SK-N-SH (cell line): ENCODE measurements at regions not wholly inside any gene's neighbourhood (a gene's known extent, or its start where the extent isn't known, plus 50 kb on each side); places are given as distances from the start of the nearest gene placed in this dataset.

Experiments used
- CTCF ChIA-PET: fragments of 300-600, 350-600 bp; formaldehyde crosslinking; extraction: SDS; loops from one replicate; lab custom pipeline; 2021; lab: Yijun Ruan, JAX
- POLR2A ChIA-PET: fragments of 350-600 bp; sonication (Branson Sonifier 250); formaldehyde crosslinking; extraction: SDS; loops from one replicate; lab custom pipeline; 2020; ENCODE audit warnings: antibody characterized with exemption, inconsistent platforms; lab: Yijun Ruan, JAX
- DNase-seq: peaks from one replicate; pipeline ENCODE4 v3.0.0; 2012
- H2AFZ ChIP-seq: fragments of 200-600 bp; sonication (generic); 2 replicates; pipeline ENCODE4 v1.8.1; 2016; ENCODE audit warnings: antibody characterized with exemption, mild to moderate bottlenecking, low read depth
- H3F3A ChIP-seq: fragments of 200-600 bp; sonication (generic); replicated peaks from 2 replicates; pipeline ENCODE3; 2016; ENCODE audit warnings: antibody characterized with exemption, mild to moderate bottlenecking; ENCODE audit not compliant: insufficient read depth
- H3K27ac ChIP-seq, 2 experiments: fragments of 200-500 bp in 1 of 2; fragments of 200-600 bp in 1 of 2; sonication (Bioruptor generic) in 1 of 2; sonication (generic), shearing (Covaris generic) in 1 of 2; 2 replicates each; pipeline versions ENCODE4 v1.5.1 to v1.6.1; 2014 to 2016; ENCODE audit warnings: low read depth in 2 of 2, inconsistent platforms in 1 of 2, low read length in 1 of 2, mild to moderate bottlenecking in 1 of 2, mixed read lengths in 1 of 2
- H3K27me3 ChIP-seq: fragments of 200-600 bp; sonication (generic), shearing (Covaris generic); 2 replicates; pipeline ENCODE4 v1.6.1; 2016; ENCODE audit warnings: mixed run types; ENCODE audit not compliant: insufficient read depth
- H3K36me3 ChIP-seq, 2 experiments: fragments of 200-500 bp in 1 of 2; fragments of 200-600 bp in 1 of 2; sonication (Bioruptor generic) in 1 of 2; sonication (generic) in 1 of 2; replicated peaks in 1 of 2; 2 replicates each; pipeline versions ENCODE3 to v1.5.1; 2014 to 2016; ENCODE audit warnings: low read length in 1 of 2, mild to moderate bottlenecking in 1 of 2; ENCODE audit not compliant: insufficient read depth in 2 of 2, control insufficient read depth in 1 of 2
- H3K4me1 ChIP-seq, 2 experiments: fragments of 200-500 bp in 1 of 2; fragments of 200-600 bp in 1 of 2; sonication (Bioruptor generic) in 1 of 2; sonication (generic), shearing (Covaris generic) in 1 of 2; 2 replicates each; pipeline versions ENCODE4 v1.5.1 to v1.6.1; 2014 to 2016; ENCODE audit warnings: low read depth in 1 of 2, low read length in 1 of 2, mixed run types in 1 of 2; ENCODE audit not compliant: insufficient read depth in 2 of 2, control insufficient read depth in 1 of 2
- H3K4me2 ChIP-seq: fragments of 200-600 bp; sonication (generic), shearing (Covaris generic); 2 replicates; pipeline ENCODE4 v1.6.1; 2017; ENCODE audit warnings: mixed run types
- H3K4me3 ChIP-seq, 2 experiments: fragments of 200-500 bp in 1 of 2; fragments of 200-600 bp in 1 of 2; sonication (Bioruptor generic) in 1 of 2; sonication (generic), shearing (Covaris generic) in 1 of 2; 2 replicates each; pipeline versions ENCODE4 v1.5.1 to v1.8.1; 2014 to 2016; ENCODE audit warnings: low read depth in 2 of 2, inconsistent platforms in 1 of 2, low read length in 1 of 2, mild to moderate bottlenecking in 1 of 2, mixed read lengths in 1 of 2, moderate library complexity in 1 of 2
- H3K79me2 ChIP-seq: fragments of 200-600 bp; sonication (generic); 2 replicates; pipeline ENCODE4 v1.8.1; 2017; ENCODE audit warnings: mild to moderate bottlenecking; ENCODE audit not compliant: insufficient read depth
- H3K9ac ChIP-seq: fragments of 200-600 bp; sonication (generic); 2 replicates; pipeline ENCODE4 v1.6.1; 2017; ENCODE audit warnings: mixed run types
- H3K9me2 ChIP-seq: fragments of 200-600 bp; sonication (generic); 2 replicates; pipeline ENCODE4 v1.6.1; 2017; ENCODE audit warnings: mixed run types
- H3K9me3 ChIP-seq: fragments of 200-600 bp; sonication (generic); 2 replicates; pipeline ENCODE4 v1.6.1; 2017; ENCODE audit warnings: mixed run types, mild to moderate bottlenecking, moderate library complexity
- H4K20me1 ChIP-seq: fragments of 200-600 bp; sonication (generic); 2 replicates; pipeline ENCODE4 v1.6.1; 2017; ENCODE audit warnings: mild to moderate bottlenecking, mixed run types; ENCODE audit not compliant: insufficient read depth
- CHD2 ChIP-seq: fragments of 150-350 bp; IDR thresholded peaks from 2 replicates; pipeline ENCODE4 v1.6.1; 2018; ENCODE audit warnings: low read length; ENCODE audit not compliant: partially characterized antibody
- CTCF ChIP-seq: fragments of 200-600 bp; sonication (generic); IDR thresholded peaks from 2 replicates; pipeline ENCODE4 v1.6.1; 2017; ENCODE audit warnings: antibody characterized with exemption, mild to moderate bottlenecking, moderate library complexity
- EP300 ChIP-seq, 2 experiments: IDR thresholded peaks; 2 replicates each; pipeline versions ENCODE4 v1.4.0 to v1.6.1; 2012; ENCODE audit warnings: borderline replicate concordance in 1 of 2, low read depth in 1 of 2, low read length in 1 of 2
- FOSL2 ChIP-seq: IDR thresholded peaks from 2 replicates; pipeline ENCODE4 v1.4.0; 2012; ENCODE audit warnings: low read depth, mild to moderate bottlenecking, moderate library complexity, borderline replicate concordance
- FOXM1 ChIP-seq: IDR thresholded peaks from 2 replicates; pipeline ENCODE4 v1.4.0; 2012; ENCODE audit warnings: low read depth, mild to moderate bottlenecking
- IRF3 ChIP-seq: fragments of 150-350 bp; IDR thresholded peaks from 2 replicates; pipeline ENCODE4 v1.6.1; 2016; ENCODE audit warnings: mild to moderate bottlenecking, low read depth, low read length
- PBX3 ChIP-seq: IDR thresholded peaks from 2 replicates; pipeline ENCODE4; 2012
- POLR2AphosphoS5 ChIP-seq: IDR thresholded peaks from 2 replicates; pipeline ENCODE4 v1.6.1; 2012; ENCODE audit warnings: low read depth, low read length
- RFX5 ChIP-seq: IDR thresholded peaks from 2 replicates; pipeline ENCODE4 v1.6.1; 2012; ENCODE audit warnings: mild to moderate bottlenecking, improper control_type of control experiment, low read length
- RXRA ChIP-seq: IDR thresholded peaks from 2 replicates; pipeline ENCODE4 v1.4.0; 2012; ENCODE audit warnings: low read depth, mild to moderate bottlenecking, borderline replicate concordance
- SIN3A ChIP-seq: IDR thresholded peaks from 2 replicates; pipeline ENCODE4 v1.6.1; 2012; ENCODE audit warnings: low read depth, mild to moderate bottlenecking, low read length, moderate library complexity, borderline replicate concordance
- SMC3 ChIP-seq: IDR thresholded peaks from 2 replicates; pipeline ENCODE4 v1.6.1; 2012; ENCODE audit warnings: low read depth, low read length, improper control_type of control experiment
- USF1 ChIP-seq: IDR thresholded peaks from 2 replicates; pipeline ENCODE4 v1.4.0; 2012; ENCODE audit warnings: low read depth, borderline replicate concordance
- WGBS: methylation state at CpG from one replicate; pipeline ENCODE4 v1.1.6; 2017; ENCODE audit warnings: low lambda C conversion rate; 5-methylcytosine and 5-hydroxymethylcytosine counted together

GRCh38 chr6:8551993-8552392, 116.6 kb upstream of the SLC35B3 start:
- DNase-seq: no peak
- no peaks in the 10 kb centered on the region for H3F3A ChIP-seq
- no peaks in the 10 kb centered on the region for H3K27me3 ChIP-seq
- H3K9ac ChIP-seq: no peak overlapping the region
- 0 out of 2 replicates have a peak, but pooled peaks cover 2% of the 10 kb centered on the region for H3K9me2 ChIP-seq
- CTCF ChIA-PET: no interaction called here
- H3K4me3 ChIP-seq: no peak overlapping the region
- POLR2A ChIA-PET: no interaction called here
- H3K79me2 ChIP-seq: no peaks in the 10 kb centered on the region
- WGBS: 24% methylated on average over 2 of the region's 2 CpGs
- H4K20me1 ChIP-seq: no peaks in the 10 kb centered on the region
- H3K4me1 ChIP-seq: peaks cover 0 to 4% of the 10 kb centered on the region in 2 experiments; a peak in 2 of 4 replicates
- H3K4me2 ChIP-seq: no peak overlapping the region
- no peaks in the 10 kb centered on the region for H3K9me3 ChIP-seq
- no peak overlapping the region for H2AFZ ChIP-seq
- no peak overlapping the region for H3K27ac ChIP-seq
- TF ChIP-seq RXRA (no peak), POLR2AphosphoS5 (no peak), IRF3 (no peak)
- TF ChIP-seq, all 33 proteins: peak for 0
- no peaks in the 10 kb centered on the region for H3K36me3 ChIP-seq

GRCh38 chr6:8551386-8551785, 116.0 kb upstream of the SLC35B3 start:
- no peak overlapping the region for H2AFZ ChIP-seq
- peaks cover 0 to 4% of the 10 kb centered on the region in 2 experiments; a peak in 2 of 4 replicates for H3K4me1 ChIP-seq
- TF ChIP-seq CHD2: no peak
- no peak for TF ChIP-seq EP300 (IDR thresholded peaks at IDR 0.05; ENCODE audit: borderline replicate concordance in 1 of 2, low read depth in 1 of 2, low read length in 1 of 2)
- DNase-seq: no peak
- no peaks in the 10 kb centered on the region for H3K79me2 ChIP-seq
- H3K4me3 ChIP-seq: no peak overlapping the region
- H3K9me2 ChIP-seq: 0 out of 2 replicates have a peak, but pooled peaks cover 2% of the 10 kb centered on the region
- no peak overlapping the region for H3K9ac ChIP-seq
- 43% methylated on average over 2 of the region's 2 CpGs for WGBS
- POLR2A ChIA-PET: no interaction called here
- H3K27ac ChIP-seq: no peak overlapping the region
- no peaks in the 10 kb centered on the region for H3K9me3 ChIP-seq
- H3F3A ChIP-seq: no peaks in the 10 kb centered on the region
- CTCF ChIA-PET: interaction anchor here (0.7 kb wide), 1 partner anchor 974 kb away, joined by 3 read pairs; no protein-coding TSS in a partner anchor
- no peaks in the 10 kb centered on the region for H4K20me1 ChIP-seq
- no peak overlapping the region for H3K4me2 ChIP-seq
- H3K36me3 ChIP-seq: no peaks in the 10 kb centered on the region
- no peaks in the 10 kb centered on the region for H3K27me3 ChIP-seq

- Histone ChIP-seq H4K20me1 (no peaks in the 10 kb centered on the region), H3K9ac (no peak overlapping the region), H3K79me2 (no peaks in the 10 kb centered on the region), H3F3A (no peaks in the 10 kb centered on the region), H3K4me2 (no peak overlapping the region), H3K9me2 (0 out of 2 replicates have a peak, but pooled peaks cover 2% of the 10 kb centered on the region), H2AFZ (no peak overlapping the region), H3K4me1 (peaks cover 0 to 4% of the 10 kb centered on the region in 2 experiments; a peak in 2 of 4 replicates), H3K36me3 (no peaks in the 10 kb centered on the region), H3K27me3 (no peaks in the 10 kb centered on the region), H3K9me3 (no peaks in the 10 kb centered on the region), H3K27ac (no peak overlapping the region), H3K4me3 (no peak overlapping the region)
- 32% methylated on average over 6 of the region's 6 CpGs for WGBS
- POLR2A ChIA-PET: no interaction called here
- TF ChIP-seq FOXM1 (no peak), RFX5 (no peak), SIN3A (no peak), USF1 (no peak), RXRA (no peak), SMC3 (no peak), FOSL2 (no peak), PBX3 (no peak), CTCF (no peak), EP300 (IDR thresholded peaks at IDR 0.05; ENCODE audit: borderline replicate concordance in 1 of 2, low read depth in 1 of 2, low read length in 1 of 2) (no peak)
- no peak for DNase-seq
- CTCF ChIA-PET: interaction anchor here (0.7 kb wide), 1 partner anchor 17 kb away, joined by 3 read pairs; no protein-coding TSS in a partner anchor
These were observed 113.9 kb upstream of the SLC35B3 start for GRCh38 chr6:8549074-8549790.
